ENCODE measurements at regions not wholly inside any gene's neighbourhood (a gene's known extent, or its start where the extent isn't known, plus 50 kb on each side); places are given as distances from the start of the nearest gene placed in this dataset.

DNA sequence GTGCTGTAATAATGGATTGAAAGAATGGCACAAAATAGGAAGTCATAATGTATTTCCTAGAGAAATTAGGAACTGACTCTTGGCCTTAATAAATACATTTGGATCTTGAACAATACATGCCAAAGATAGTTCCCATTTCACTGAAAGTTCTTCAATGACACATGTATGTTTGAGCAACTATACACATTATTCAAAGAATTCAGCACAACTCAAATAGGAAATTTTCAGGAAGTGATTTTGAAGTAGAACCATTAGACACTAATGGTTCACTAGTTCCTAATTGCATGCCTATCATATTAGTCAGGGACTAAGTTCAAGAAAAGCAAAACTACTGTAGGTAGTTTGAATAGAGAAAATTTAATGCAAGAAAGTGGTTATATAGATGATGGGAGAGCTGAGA, 404.7 kb downstream of the LMO4 start:
- TF ChIP-seq, protein P1, sequence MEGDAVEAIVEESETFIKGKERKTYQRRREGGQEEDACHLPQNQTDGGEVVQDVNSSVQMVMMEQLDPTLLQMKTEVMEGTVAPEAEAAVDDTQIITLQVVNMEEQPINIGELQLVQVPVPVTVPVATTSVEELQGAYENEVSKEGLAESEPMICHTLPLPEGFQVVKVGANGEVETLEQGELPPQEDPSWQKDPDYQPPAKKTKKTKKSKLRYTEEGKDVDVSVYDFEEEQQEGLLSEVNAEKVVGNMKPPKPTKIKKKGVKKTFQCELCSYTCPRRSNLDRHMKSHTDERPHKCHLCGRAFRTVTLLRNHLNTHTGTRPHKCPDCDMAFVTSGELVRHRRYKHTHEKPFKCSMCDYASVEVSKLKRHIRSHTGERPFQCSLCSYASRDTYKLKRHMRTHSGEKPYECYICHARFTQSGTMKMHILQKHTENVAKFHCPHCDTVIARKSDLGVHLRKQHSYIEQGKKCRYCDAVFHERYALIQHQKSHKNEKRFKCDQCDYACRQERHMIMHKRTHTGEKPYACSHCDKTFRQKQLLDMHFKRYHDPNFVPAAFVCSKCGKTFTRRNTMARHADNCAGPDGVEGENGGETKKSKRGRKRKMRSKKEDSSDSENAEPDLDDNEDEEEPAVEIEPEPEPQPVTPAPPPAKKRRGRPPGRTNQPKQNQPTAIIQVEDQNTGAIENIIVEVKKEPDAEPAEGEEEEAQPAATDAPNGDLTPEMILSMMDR (IDR thresholded peaks at IDR 0.05) = no peak
- no peak for TF ChIP-seq POLR2A (IDR thresholded peaks at IDR 0.05)
